ENCODE measurements at regions not wholly inside any gene's neighbourhood (a gene's known extent, or its start where the extent isn't known, plus 50 kb on each side); places are given as distances from the start of the nearest gene placed in this dataset.

GRCh38 chr3:43194069-43194468 lies 88.2 kb upstream of the POMGNT2 start:
- peak overlapping the region; percentile 52; the same call in 1 of the 2 replicates for H4K5ac ChIP-seq (ENCODE audit: low read depth, low read length)
- peak overlapping the region; percentile 98 for H2BK120ac ChIP-seq (ENCODE audit: low read depth, low read length)
- dilution Hi-C loops (cut with HindIII; ENCODE audit: low sequenced_read_pairs, unreplicated experiment) (no loop called here), intact Hi-C loops (cut with micrococcal nuclease) (no loop called here), in situ Hi-C loops (cut with MboI; ENCODE audit: low sequenced_read_pairs) (no loop called here)
- H3K18ac ChIP-seq (ENCODE audit: low read depth, low read length), result peak overlapping the region; percentile 17; the same call in 1 of the 2 replicates
- no peaks in the 10 kb centered on the region for H3K36me3 ChIP-seq (ENCODE audit: control insufficient read depth, insufficient read depth, low read length)
- ATAC-seq (ENCODE audit: low read depth), result no peak
- peaks cover 18% of the 10 kb centered on the region for H3K4me1 ChIP-seq (ENCODE audit: control insufficient read depth, insufficient read depth, low read length)
- H3K9ac ChIP-seq (ENCODE audit: low read depth, low read length), result no peak overlapping the region
- peak overlapping the region; percentile 86; the same call in 2 of the 3 replicates for H2BK15ac ChIP-seq (ENCODE audit: low read depth, low read length)
- H3K14ac ChIP-seq (replicated peaks; ENCODE audit: low read depth, low read length), result peak overlapping the region; percentile 86
- H4K8ac ChIP-seq (ENCODE audit: low read depth in 2 of 2, low read length in 2 of 2), result peak overlapping the region; percentile 41 to 91; a peak in 3 of 4 replicates
- peak overlapping the region; percentile 84 for H2AFZ ChIP-seq (replicated peaks; ENCODE audit: low read length, poor library complexity)
- H3K56ac ChIP-seq (ENCODE audit: extremely low read depth, insufficient read depth, low read length), result peak overlapping the region; percentile 22; the same call in 1 of the 2 replicates
- H3K9me1 ChIP-seq (ENCODE audit: insufficient read depth, low read length), result peaks cover 30% of the 10 kb centered on the region
- peak overlapping the region; percentile 64 for H2BK5ac ChIP-seq (ENCODE audit: low read depth, low read length, poor library complexity, severe bottlenecking)
- no peak overlapping the region for H3K4me2 ChIP-seq (ENCODE audit: low read depth, low read length)
- H3K4me3 ChIP-seq (ENCODE audit: insufficient read depth, low read depth, low read length), result no peak overlapping the region
- WGBS, 2 experiments (ENCODE audit: extremely low coverage in 2 of 2, insufficient read length in 1 of 2), result no CpG with 5 or more reads among the region's 6 CpGs
- H3K27me3 ChIP-seq (ENCODE audit: control insufficient read depth, insufficient read depth, low read length), result no peaks in the 10 kb centered on the region
- no peak for DNase-seq
- POLR2A ChIA-PET (ENCODE audit: unreplicated experiment), result no interaction called here
- CTCF ChIA-PET, result interaction anchor here (0.7 kb wide), 1 partner anchor 232 kb away, joined by 3 read pairs; no protein-coding TSS in a partner anchor
- BruUV-seq (replicated peaks), result no TSS peak
- peak overlapping the region; percentile 96 for H2BK20ac ChIP-seq (ENCODE audit: low read depth, low read length)
- peak overlapping the region; percentile 84; the same call in 1 of the 2 replicates for H3K23ac ChIP-seq (ENCODE audit: low read depth, low read length)
- H3K4ac ChIP-seq (ENCODE audit: low read depth, low read length), result peak overlapping the region; percentile 83
- H4K91ac ChIP-seq (ENCODE audit: insufficient read depth, low read depth, low read length), result peak overlapping the region; percentile 83
- H3K79me1 ChIP-seq (ENCODE audit: low read depth in 1 of 2, low read length in 2 of 2), result peaks cover 0 to 18% of the 10 kb centered on the region in 2 experiments; a peak in 2 of 4 replicates
- H4K20me1 ChIP-seq (ENCODE audit: insufficient read depth, low read length), result no peaks in the 10 kb centered on the region
- no peak overlapping the region for H3K27ac ChIP-seq (ENCODE audit: insufficient read depth, low read length)
- peaks cover 2% of the 10 kb centered on the region; the same call in 1 of the 2 replicates for H3K9me3 ChIP-seq (ENCODE audit: control insufficient read depth, insufficient read depth, low read length)
- no peak for TF ChIP-seq USF2 (IDR thresholded peaks at IDR 0.05; ENCODE audit: low read depth, low read length)
- TF ChIP-seq FOS (IDR thresholded peaks at IDR 0.05; ENCODE audit: low read depth, low read length), result no peak
- no peak for TF ChIP-seq ELK1 (IDR thresholded peaks at IDR 0.05; ENCODE audit: borderline replicate concordance, low read depth, low read length)
- no peak for TF ChIP-seq CHD1 (IDR thresholded peaks at IDR 0.05; ENCODE audit: low read depth, low read length)
- no peak for TF ChIP-seq MAFK (IDR thresholded peaks at IDR 0.05; ENCODE audit: low read depth, low read length)
- TF ChIP-seq POLR2A (IDR thresholded peaks at IDR 0.05; ENCODE audit: low read depth, low read length), result no peak
- no peak for TF ChIP-seq NFE2L2 (IDR thresholded peaks at IDR 0.05; ENCODE audit: low read depth, low read length)
- TF ChIP-seq BHLHE40 (IDR thresholded peaks at IDR 0.05; ENCODE audit: low read depth, low read length), result no peak
- no peak for TF ChIP-seq MXI1 (IDR thresholded peaks at IDR 0.05; ENCODE audit: borderline replicate concordance, low read depth, low read length)
- no peak for TF ChIP-seq RFX5 (IDR thresholded peaks at IDR 0.05; ENCODE audit: low read depth, low read length)
- no peak for TF ChIP-seq CEBPB (IDR thresholded peaks at IDR 0.05; ENCODE audit: low read depth, low read length)
- no peak for TF ChIP-seq RCOR1 (IDR thresholded peaks at IDR 0.05; ENCODE audit: insufficient replicate concordance, low read length)
- no peak for TF ChIP-seq SMC3 (IDR thresholded peaks at IDR 0.05; ENCODE audit: low read depth, low read length)
- no peak for TF ChIP-seq MAZ (IDR thresholded peaks at IDR 0.05; ENCODE audit: borderline replicate concordance, low read depth, low read length)
- no peak for TF ChIP-seq CTCF (conservative IDR thresholded peaks at IDR 0.05; ENCODE audit: low read depth, low read length)
- no peak for TF ChIP-seq RAD21 (IDR thresholded peaks at IDR 0.05; ENCODE audit: low read length)
- peak overlapping the region; percentile 67 for H2AK9ac ChIP-seq (replicated peaks; ENCODE audit: low read depth, low read length, poor library complexity)
- peak overlapping the region; percentile 84 for H2AK5ac ChIP-seq (ENCODE audit: low read depth, low read length)

Data from IMR-90 (cell line).